Parathyroid adenoma (tissue), 2 donors: ENCODE measurements at regions not wholly inside any gene's neighbourhood (a gene's known extent, or its start where the extent isn't known, plus 50 kb on each side); places are given as distances from the start of the nearest gene placed in this dataset.

ENCODE experiments used
- H2AFZ ChIP-seq: fragments of 300-600 bp; sonication (generic); one replicate; pipeline ENCODE4 v1.7.0; 2017; ENCODE audit warnings: antibody characterized with exemption, mild to moderate bottlenecking
- H3K27ac ChIP-seq: fragments of 300-600 bp; sonication (generic); one replicate; pipeline ENCODE4 v1.7.0; 2017
- H3K27me3 ChIP-seq: fragments of 300-600 bp; sonication (generic); one replicate; pipeline ENCODE4 v1.7.0; 2017; ENCODE audit warnings: low read length; ENCODE audit not compliant: control insufficient read depth, insufficient read depth
- H3K36me3 ChIP-seq: fragments of 300-600 bp; sonication (generic); one replicate; pipeline ENCODE4 v1.7.0; 2017; ENCODE audit warnings: low read length; ENCODE audit not compliant: control insufficient read depth, insufficient read depth
- H3K4me1 ChIP-seq: fragments of 300-600 bp; sonication (generic); one replicate; pipeline ENCODE4 v1.7.0; 2017; ENCODE audit warnings: control low read depth
- H3K4me2 ChIP-seq: fragments of 300-600 bp; sonication (generic); one replicate; pipeline ENCODE4 v1.7.0; 2017; ENCODE audit warnings: low read length
- H3K4me3 ChIP-seq: fragments of 300-600 bp; sonication (generic); one replicate; pipeline ENCODE4 v1.7.0; 2017; ENCODE audit warnings: low read depth, low read length
- H3K79me2 ChIP-seq: fragments of 300-600 bp; sonication (generic); one replicate; pipeline ENCODE4 v1.7.0; 2017; ENCODE audit warnings: control low read depth
- H3K9ac ChIP-seq: fragments of 300-600 bp; sonication (generic); one replicate; pipeline ENCODE4 v1.7.0; 2017; ENCODE audit warnings: mild to moderate bottlenecking
- H3K9me3 ChIP-seq: fragments of 300-600 bp; sonication (generic); one replicate; pipeline ENCODE4 v1.7.0; 2017; ENCODE audit warnings: low read length; ENCODE audit not compliant: control insufficient read depth
- CTCF ChIP-seq: fragments of 300-600 bp; sonication (generic); IDR thresholded peaks from one replicate; pipeline ENCODE4 v1.7.0; 2017; ENCODE audit warnings: antibody characterized with exemption, mild to moderate bottlenecking
- donor health status: primary hyperparathyroidism.

- Histone ChIP-seq H3K9me3 (no peaks in the 10 kb centered on the region), H3K79me2 (no peaks in the 10 kb centered on the region), H3K4me1 (no peaks in the 10 kb centered on the region), H3K27ac (no peak overlapping the region), H3K27me3 (no peaks in the 10 kb centered on the region), H2AFZ (no peak overlapping the region), H3K9ac (no peak overlapping the region), H3K4me2 (no peak overlapping the region), H3K36me3 (no peaks in the 10 kb centered on the region), H3K4me3 (no peak overlapping the region)
- TF ChIP-seq CTCF, result no peak
Observed at GRCh38 chr19:28397306-28397705, 815.6 kb downstream of the UQCRFS1 start.

DNA sequence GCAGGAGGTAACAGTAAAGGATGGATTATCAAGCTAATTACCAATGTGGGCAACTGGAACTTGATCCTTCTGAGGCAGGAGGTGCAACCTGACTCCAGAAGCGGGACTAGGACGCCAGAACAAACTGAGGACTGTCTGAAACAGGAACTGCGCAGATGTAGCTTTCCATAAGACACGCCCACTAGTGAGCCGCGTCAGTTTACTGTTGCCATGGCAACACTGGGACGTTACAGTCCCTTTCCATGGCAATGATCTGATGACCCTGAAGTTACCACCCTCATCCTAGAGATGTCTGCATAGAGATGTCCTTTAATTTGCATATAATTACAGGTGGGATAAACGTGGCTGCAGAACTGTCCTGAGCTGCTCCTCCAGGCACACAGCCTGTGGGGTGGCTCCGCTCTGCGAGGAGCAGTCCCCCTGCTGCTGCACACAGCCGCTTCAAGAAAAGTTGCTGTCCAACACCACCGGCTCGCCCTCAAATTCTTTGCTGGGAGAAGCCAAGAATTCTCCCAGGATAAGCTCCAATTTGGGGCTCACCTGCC lies 816.6 kb downstream of the UQCRFS1 start:
- Histone ChIP-seq H3K4me1 (no peaks in the 10 kb centered on the region), H3K27ac (no peak overlapping the region), H3K36me3 (no peaks in the 10 kb centered on the region), H3K4me2 (no peak overlapping the region), H3K79me2 (no peaks in the 10 kb centered on the region), H3K9me3 (no peaks in the 10 kb centered on the region), H3K27me3 (no peaks in the 10 kb centered on the region), H3K4me3 (no peak overlapping the region), H3K9ac (no peak overlapping the region), H2AFZ (no peak overlapping the region)
- TF ChIP-seq CTCF, result no peak

DNA sequence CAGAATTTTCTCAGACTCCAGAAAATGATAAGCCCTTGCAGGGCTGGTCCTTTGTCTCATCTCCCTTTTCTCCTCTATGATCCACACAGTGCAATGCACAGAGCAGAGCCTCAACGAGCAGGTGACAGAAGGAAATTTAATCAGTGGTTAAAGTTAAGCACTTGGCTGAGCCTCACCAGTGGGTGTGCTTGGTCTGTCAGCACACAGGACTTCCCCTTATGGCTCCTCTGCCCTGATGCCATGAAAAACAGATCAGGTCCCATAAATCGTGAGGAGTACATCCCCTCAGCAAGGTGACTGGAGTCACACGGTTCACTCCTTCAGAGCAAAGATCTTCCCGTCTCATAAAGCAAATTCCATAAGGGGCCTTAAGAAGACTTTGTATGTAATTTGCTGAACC lies 818.2 kb downstream of the UQCRFS1 start:
- Histone ChIP-seq H2AFZ (no peak overlapping the region), H3K4me2 (no peak overlapping the region), H3K4me1 (no peaks in the 10 kb centered on the region), H3K27ac (no peak overlapping the region), H3K9me3 (no peaks in the 10 kb centered on the region), H3K79me2 (no peaks in the 10 kb centered on the region), H3K4me3 (no peak overlapping the region), H3K27me3 (no peaks in the 10 kb centered on the region), H3K9ac (no peak overlapping the region), H3K36me3 (no peaks in the 10 kb centered on the region)
- no peak for TF ChIP-seq CTCF

GRCh38 chr19:28393574-28394336 lies 819.2 kb downstream of the UQCRFS1 start:
- no peak overlapping the region for H3K9ac ChIP-seq
- no peak overlapping the region for H2AFZ ChIP-seq
- no peaks in the 10 kb centered on the region for H3K4me1 ChIP-seq
- no peaks in the 10 kb centered on the region for H3K9me3 ChIP-seq
- no peaks in the 10 kb centered on the region for H3K36me3 ChIP-seq
- no peak overlapping the region for H3K27ac ChIP-seq
- H3K79me2 ChIP-seq, result no peaks in the 10 kb centered on the region
- H3K4me3 ChIP-seq, result no peak overlapping the region
- no peak for TF ChIP-seq CTCF
- H3K27me3 ChIP-seq, result no peaks in the 10 kb centered on the region
- H3K4me2 ChIP-seq, result no peak overlapping the region

DNA sequence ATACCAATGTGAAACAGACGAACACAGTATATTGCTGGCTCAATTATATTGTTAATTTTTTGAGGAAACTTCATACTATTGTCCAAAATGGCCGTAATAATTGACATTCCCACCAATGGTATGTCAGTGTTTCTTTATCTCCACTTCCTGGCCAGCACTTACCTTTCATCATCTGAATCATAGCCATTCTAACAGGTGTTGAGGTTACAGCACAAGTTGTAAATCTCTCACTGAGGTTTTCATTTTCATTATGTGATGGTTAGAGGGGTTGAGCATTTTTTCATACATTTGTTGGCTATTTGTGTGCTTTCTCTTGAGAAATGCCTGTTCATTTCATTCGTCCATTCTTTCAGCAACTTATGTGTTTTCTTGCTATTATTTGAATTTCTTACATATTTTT lies 824.0 kb downstream of the UQCRFS1 start:
- no peaks in the 10 kb centered on the region for H3K27me3 ChIP-seq
- no peaks in the 10 kb centered on the region for H3K36me3 ChIP-seq
- H3K27ac ChIP-seq, result no peak overlapping the region
- no peak overlapping the region for H3K4me2 ChIP-seq
- no peaks in the 10 kb centered on the region for H3K9me3 ChIP-seq
- H2AFZ ChIP-seq, result no peak overlapping the region
- no peak overlapping the region for H3K9ac ChIP-seq
- H3K4me3 ChIP-seq, result no peak overlapping the region
- no peak for TF ChIP-seq CTCF
- no peaks in the 10 kb centered on the region for H3K4me1 ChIP-seq
- H3K79me2 ChIP-seq, result no peaks in the 10 kb centered on the region
